ENCODE measurements at regions not wholly inside any gene's neighbourhood (a gene's known extent, or its start where the extent isn't known, plus 50 kb on each side); places are given as distances from the start of the nearest gene placed in this dataset.

DNA sequence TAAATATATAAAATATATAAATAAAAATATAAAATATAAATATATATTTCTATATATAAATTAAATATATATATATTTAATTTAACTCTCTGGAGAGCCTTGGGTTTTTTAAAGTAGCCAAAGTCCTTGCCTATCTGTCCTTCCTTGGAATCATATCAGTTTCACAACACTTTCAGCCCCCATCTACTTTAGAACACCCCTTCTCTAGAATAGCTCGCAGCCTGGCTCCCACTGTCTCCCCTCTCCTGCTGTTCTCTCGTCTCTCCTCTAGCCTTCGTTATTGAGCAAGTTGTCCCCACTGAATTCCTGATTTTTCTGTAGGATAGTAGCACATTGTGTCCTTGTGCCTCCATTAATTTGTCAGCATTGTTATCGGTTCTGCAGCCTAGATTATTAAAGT, 677.0 kb downstream of the RNF144A start:
- H3K27me3 ChIP-seq (ENCODE audit: insufficient read depth, low read length) = no peaks in the 10 kb centered on the region
- no CpG with 5 or more reads among the region's 4 CpGs for WGBS (ENCODE audit: extremely low coverage, insufficient coverage, insufficient read length)
- no peak overlapping the region for H3K9ac ChIP-seq (ENCODE audit: low read length)
- no peak overlapping the region for H3K14ac ChIP-seq (ENCODE audit: low read length)
- no peak overlapping the region for H2BK5ac ChIP-seq (ENCODE audit: low read depth, low read length, poor library complexity)
- no peak overlapping the region for H4K12ac ChIP-seq (ENCODE audit: low read depth, low read length)
- no peak overlapping the region for H4K91ac ChIP-seq (ENCODE audit: low read depth, low read length)
- H3K79me1 ChIP-seq (ENCODE audit: low read length) = no peaks in the 10 kb centered on the region
- H2AK5ac ChIP-seq (ENCODE audit: low read length) = no peak overlapping the region
- H4K8ac ChIP-seq (ENCODE audit: low read depth, low read length) = no peak overlapping the region
- H3K36me3 ChIP-seq (ENCODE audit: control insufficient read depth in 1 of 2, insufficient read depth in 2 of 2, low read length in 2 of 2) = no peaks in the 10 kb centered on the region
- H3K18ac ChIP-seq (ENCODE audit: low read length) = no peak overlapping the region
- H3K4me1 ChIP-seq (ENCODE audit: control insufficient read depth in 1 of 2, insufficient read depth in 2 of 2, low read length in 2 of 2) = no peaks in the 10 kb centered on the region
- H3K9me3 ChIP-seq (ENCODE audit: insufficient read depth, low read depth, low read length) = no peaks in the 10 kb centered on the region
- no peak overlapping the region for H2BK12ac ChIP-seq (ENCODE audit: low read length)
- no peak overlapping the region for H3K4ac ChIP-seq (ENCODE audit: low read depth, low read length)
- H3K23ac ChIP-seq (ENCODE audit: low read length) = no peak overlapping the region
- DNase-seq = no peak
- H3K4me3 ChIP-seq (ENCODE audit: low read depth, low read length) = no peak overlapping the region
- H2AFZ ChIP-seq (ENCODE audit: insufficient read depth, low read length, poor library complexity) = no peak overlapping the region
- no peak overlapping the region for H3K4me2 ChIP-seq (ENCODE audit: low read length)
- no peaks in the 10 kb centered on the region for H3K79me2 ChIP-seq (ENCODE audit: control insufficient read depth, insufficient read depth, low read length, poor library complexity)
- H2BK120ac ChIP-seq (ENCODE audit: insufficient read depth, low read length, poor library complexity) = no peak overlapping the region
- H3K27ac ChIP-seq (ENCODE audit: low read depth, low read length) = no peak overlapping the region

DNA sequence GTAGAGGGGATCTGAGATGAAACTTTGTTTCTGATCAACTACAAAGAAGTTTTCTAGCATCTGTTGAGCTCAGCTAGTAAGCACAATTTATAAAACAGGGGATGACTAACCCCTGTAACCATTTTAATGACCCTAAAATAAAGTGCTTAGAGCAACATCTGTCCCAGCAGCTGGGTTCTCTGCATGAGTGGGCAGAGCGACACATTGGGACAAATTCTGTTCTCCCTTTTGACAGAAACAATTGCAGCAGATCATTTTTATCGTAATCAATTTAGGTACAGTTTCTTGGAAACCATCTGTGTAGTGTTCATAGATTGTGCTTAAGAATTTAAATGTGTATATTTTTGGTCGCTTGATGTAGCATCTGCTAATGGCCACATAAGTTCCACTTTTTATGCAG, 678.0 kb downstream of the RNF144A start:
- Histone ChIP-seq H4K8ac (ENCODE audit: low read depth, low read length) (no peak overlapping the region), H2BK12ac (ENCODE audit: low read length) (no peak overlapping the region), H3K36me3 (ENCODE audit: control insufficient read depth in 1 of 2, insufficient read depth in 2 of 2, low read length in 2 of 2) (no peaks in the 10 kb centered on the region), H3K4me2 (ENCODE audit: low read length) (no peak overlapping the region), H3K9ac (ENCODE audit: low read length) (no peak overlapping the region), H3K79me1 (ENCODE audit: low read length) (no peaks in the 10 kb centered on the region), H3K27me3 (ENCODE audit: insufficient read depth, low read length) (no peaks in the 10 kb centered on the region), H2AFZ (ENCODE audit: insufficient read depth, low read length, poor library complexity) (no peak overlapping the region), H3K14ac (ENCODE audit: low read length) (no peak overlapping the region), H3K18ac (ENCODE audit: low read length) (no peak overlapping the region), H3K27ac (ENCODE audit: low read depth, low read length) (no peak overlapping the region), H3K4me3 (ENCODE audit: low read depth, low read length) (no peak overlapping the region), H3K79me2 (ENCODE audit: control insufficient read depth, insufficient read depth, low read length, poor library complexity) (no peaks in the 10 kb centered on the region), H3K23ac (ENCODE audit: low read length) (no peak overlapping the region), H4K12ac (ENCODE audit: low read depth, low read length) (no peak overlapping the region), H4K91ac (ENCODE audit: low read depth, low read length) (no peak overlapping the region), H2BK120ac (ENCODE audit: insufficient read depth, low read length, poor library complexity) (no peak overlapping the region), H3K4me1 (ENCODE audit: control insufficient read depth in 1 of 2, insufficient read depth in 2 of 2, low read length in 2 of 2) (no peaks in the 10 kb centered on the region), H3K9me3 (ENCODE audit: insufficient read depth, low read depth, low read length) (no peaks in the 10 kb centered on the region), H2AK5ac (ENCODE audit: low read length) (no peak overlapping the region), H3K4ac (ENCODE audit: low read depth, low read length) (no peak overlapping the region), H2BK5ac (ENCODE audit: low read depth, low read length, poor library complexity) (no peak overlapping the region)
- WGBS (ENCODE audit: extremely low coverage, insufficient coverage, insufficient read length) = no CpG with 5 or more reads among the region's 3 CpGs
- DNase-seq = no peak

DNA sequence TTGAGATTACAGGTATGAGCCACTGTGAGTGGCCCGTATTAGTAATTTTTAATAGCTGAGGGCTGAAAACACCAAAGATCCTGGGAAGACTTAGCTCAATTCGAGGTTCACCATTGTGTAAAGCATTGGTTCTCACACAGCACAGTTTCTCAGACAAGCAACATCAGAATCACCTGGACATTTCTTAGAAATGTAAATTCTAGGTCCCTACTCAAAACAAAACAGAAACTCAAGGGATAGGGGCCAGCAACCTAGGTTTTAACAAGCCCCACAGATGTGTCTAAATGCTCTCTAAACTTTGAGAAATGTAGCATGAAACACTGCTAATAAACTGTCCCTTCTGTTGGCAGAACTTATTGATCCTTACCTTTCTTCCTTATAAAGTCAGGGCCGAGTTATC, 681.2 kb downstream of the RNF144A start:
- H3K4me1 ChIP-seq (ENCODE audit: control insufficient read depth in 1 of 2, insufficient read depth in 2 of 2, low read length in 2 of 2) = no peaks in the 10 kb centered on the region
- H3K9me3 ChIP-seq (ENCODE audit: insufficient read depth, low read depth, low read length) = no peaks in the 10 kb centered on the region
- WGBS (ENCODE audit: extremely low coverage, insufficient coverage, insufficient read length) = no CpG with 5 or more reads among the region's 3 CpGs
- H2BK120ac ChIP-seq (ENCODE audit: insufficient read depth, low read length, poor library complexity) = no peak overlapping the region
- no peak overlapping the region for H2BK12ac ChIP-seq (ENCODE audit: low read length)
- H3K23ac ChIP-seq (ENCODE audit: low read length) = no peak overlapping the region
- no peak overlapping the region for H2BK5ac ChIP-seq (ENCODE audit: low read depth, low read length, poor library complexity)
- H4K91ac ChIP-seq (ENCODE audit: low read depth, low read length) = no peak overlapping the region
- no peak overlapping the region for H3K27ac ChIP-seq (ENCODE audit: low read depth, low read length)
- no peak overlapping the region for H3K4ac ChIP-seq (ENCODE audit: low read depth, low read length)
- no peak overlapping the region for H3K4me3 ChIP-seq (ENCODE audit: low read depth, low read length)
- H3K79me2 ChIP-seq (ENCODE audit: control insufficient read depth, insufficient read depth, low read length, poor library complexity) = no peaks in the 10 kb centered on the region
- H2AK5ac ChIP-seq (ENCODE audit: low read length) = no peak overlapping the region
- H3K79me1 ChIP-seq (ENCODE audit: low read length) = no peaks in the 10 kb centered on the region
- H4K8ac ChIP-seq (ENCODE audit: low read depth, low read length) = no peak overlapping the region
- no peak overlapping the region for H2AFZ ChIP-seq (ENCODE audit: insufficient read depth, low read length, poor library complexity)
- no peak overlapping the region for H3K18ac ChIP-seq (ENCODE audit: low read length)
- DNase-seq = no peak
- no peak overlapping the region for H3K4me2 ChIP-seq (ENCODE audit: low read length)
- H3K27me3 ChIP-seq (ENCODE audit: insufficient read depth, low read length) = no peaks in the 10 kb centered on the region
- H4K12ac ChIP-seq (ENCODE audit: low read depth, low read length) = no peak overlapping the region
- H3K14ac ChIP-seq (ENCODE audit: low read length) = no peak overlapping the region
- H3K36me3 ChIP-seq (ENCODE audit: control insufficient read depth in 1 of 2, insufficient read depth in 2 of 2, low read length in 2 of 2) = no peaks in the 10 kb centered on the region
- H3K9ac ChIP-seq (ENCODE audit: low read length) = no peak overlapping the region

DNA sequence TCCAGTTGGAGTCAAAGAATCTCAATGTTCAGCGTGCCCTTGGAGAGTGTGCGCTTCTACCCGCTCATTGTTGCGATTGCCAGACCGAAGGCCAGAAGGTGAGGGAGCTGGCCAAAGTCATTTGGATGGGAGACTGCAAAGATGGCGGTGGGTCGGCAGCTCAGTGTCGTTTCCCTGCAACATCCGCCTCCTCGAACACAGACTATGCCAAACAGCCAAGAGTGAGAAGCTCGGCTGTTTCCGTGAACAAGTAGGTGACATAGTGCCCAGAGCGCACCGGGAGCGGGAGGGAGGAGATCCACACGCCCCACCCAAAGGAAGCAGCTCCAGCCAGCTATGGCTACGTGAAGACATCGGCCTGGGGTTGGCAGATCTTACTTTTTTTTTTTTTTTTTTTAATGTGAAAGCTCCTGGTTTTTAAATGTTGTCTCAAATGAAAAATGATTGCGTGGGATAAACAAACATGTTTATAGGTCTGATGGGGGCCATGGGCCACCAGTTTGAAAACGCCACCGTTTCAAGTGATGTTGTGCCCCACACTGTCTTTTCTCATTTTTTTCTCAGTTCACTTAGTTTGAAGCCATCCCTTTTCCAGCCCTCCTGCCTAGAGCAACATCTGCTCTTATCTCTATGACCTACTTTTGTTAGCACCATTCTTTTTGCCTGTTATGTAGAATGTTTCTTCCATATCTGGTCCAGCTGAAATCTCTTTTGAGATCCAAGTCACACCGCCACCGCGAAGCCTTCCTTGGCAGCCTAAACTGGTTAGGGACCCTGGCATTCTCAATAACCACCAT, 682.4 kb downstream of the RNF144A start:
- Histone ChIP-seq H2AFZ (ENCODE audit: insufficient read depth, low read length, poor library complexity) (no peak overlapping the region), H3K14ac (ENCODE audit: low read length) (no peak overlapping the region), H3K18ac (ENCODE audit: low read length) (no peak overlapping the region), H3K27me3 (ENCODE audit: insufficient read depth, low read length) (no peaks in the 10 kb centered on the region), H3K4me1 (ENCODE audit: control insufficient read depth in 1 of 2, insufficient read depth in 2 of 2, low read length in 2 of 2) (no peaks in the 10 kb centered on the region), H3K23ac (ENCODE audit: low read length) (no peak overlapping the region), H2BK5ac (ENCODE audit: low read depth, low read length, poor library complexity) (no peak overlapping the region), H3K4me2 (ENCODE audit: low read length) (no peak overlapping the region), H3K79me1 (ENCODE audit: low read length) (no peaks in the 10 kb centered on the region), H4K91ac (ENCODE audit: low read depth, low read length) (no peak overlapping the region), H3K9ac (ENCODE audit: low read length) (no peak overlapping the region), H3K79me2 (ENCODE audit: control insufficient read depth, insufficient read depth, low read length, poor library complexity) (no peaks in the 10 kb centered on the region), H2BK12ac (ENCODE audit: low read length) (no peak overlapping the region), H3K9me3 (ENCODE audit: insufficient read depth, low read depth, low read length) (no peaks in the 10 kb centered on the region), H3K4me3 (ENCODE audit: low read depth, low read length) (no peak overlapping the region), H3K27ac (ENCODE audit: low read depth, low read length) (no peak overlapping the region), H2BK120ac (ENCODE audit: insufficient read depth, low read length, poor library complexity) (no peak overlapping the region), H3K36me3 (ENCODE audit: control insufficient read depth in 1 of 2, insufficient read depth in 2 of 2, low read length in 2 of 2) (no peaks in the 10 kb centered on the region), H4K12ac (ENCODE audit: low read depth, low read length) (no peak overlapping the region), H2AK5ac (ENCODE audit: low read length) (no peak overlapping the region), H3K4ac (ENCODE audit: low read depth, low read length) (no peak overlapping the region), H4K8ac (ENCODE audit: low read depth, low read length) (no peak overlapping the region)
- no CpG with 5 or more reads among the region's 24 CpGs for WGBS (ENCODE audit: extremely low coverage, insufficient coverage, insufficient read length)
- no peak for DNase-seq

Measured in trophoblast cell (in vitro differentiated cells and primary cell).